Ascending aorta (tissue), 2 donors: ENCODE measurements at regions not wholly inside any gene's neighbourhood (a gene's known extent, or its start where the extent isn't known, plus 50 kb on each side); places are given as distances from the start of the nearest gene placed in this dataset.

ENCODE experiments used
- DNase-seq, 2 donors: peaks; one replicate each; pipeline ENCODE4 v3.0.0-alpha.2; 2019; ENCODE audit warnings: low spot score in 2 of 2
- H3K27ac ChIP-seq, 2 donors: fragments of 200-600 bp; sonication (generic); one replicate each; pipeline ENCODE4 v1.5.1; 2016 to 2017; ENCODE audit warnings: mild to moderate bottlenecking in 1 of 2
- H3K27me3 ChIP-seq: fragments of 200-600 bp; sonication (generic); one replicate; pipeline ENCODE4 v1.5.1; 2017
- H3K36me3 ChIP-seq, 2 donors: fragments of 200-600 bp; sonication (generic); one replicate each; pipeline ENCODE4 v1.5.1; 2016
- H3K4me1 ChIP-seq, 2 donors: fragments of 200-600 bp; sonication (generic); one replicate each; pipeline ENCODE4 v1.5.1; 2016 to 2017; ENCODE audit warnings: mild to moderate bottlenecking in 1 of 2
- H3K4me3 ChIP-seq, 2 donors: fragments of 200-600 bp; sonication (generic); one replicate each; pipeline ENCODE4 v1.5.1; 2016 to 2017; ENCODE audit warnings: mild to moderate bottlenecking in 1 of 2
- H3K9me3 ChIP-seq, 2 donors: fragments of 200-600 bp; sonication (generic); one replicate each; pipeline ENCODE4 v1.5.1; 2016
- intact Hi-C: fragments of 100-400 bp; cut with DNase I; formaldehyde crosslinking; loops from one replicate; pipeline ENCODE4 v1.15.1; 2023
- TF ChIP-seq, protein P1 (sequence below), 3 experiments: fragments of 200-600 bp in 2 of 3; fragments of 450-650 bp in 1 of 3; sonication (generic) in 2 of 3; IDR thresholded peaks; one replicate each; pipeline ENCODE4 v1.5.1; 2016 to 2019; ENCODE audit warnings: antibody characterized with exemption in 3 of 3, mild to moderate bottlenecking in 1 of 3, moderate library complexity in 1 of 3

GRCh38 chr3:124553178-124553577, 177.1 kb upstream of the UMPS start:
- no peaks in the 10 kb centered on the region for H3K9me3 ChIP-seq
- H3K27me3 ChIP-seq: no peaks in the 10 kb centered on the region
- DNase-seq: no peak
- intact Hi-C loops: loop anchor here (10.0 kb wide), 1 partner anchor 198 kb away; no protein-coding TSS in a partner anchor
- peaks cover 5 to 7% of the 10 kb centered on the region in 2 donors for H3K36me3 ChIP-seq
- H3K4me3 ChIP-seq: no peak overlapping the region
- TF ChIP-seq, protein P1, sequence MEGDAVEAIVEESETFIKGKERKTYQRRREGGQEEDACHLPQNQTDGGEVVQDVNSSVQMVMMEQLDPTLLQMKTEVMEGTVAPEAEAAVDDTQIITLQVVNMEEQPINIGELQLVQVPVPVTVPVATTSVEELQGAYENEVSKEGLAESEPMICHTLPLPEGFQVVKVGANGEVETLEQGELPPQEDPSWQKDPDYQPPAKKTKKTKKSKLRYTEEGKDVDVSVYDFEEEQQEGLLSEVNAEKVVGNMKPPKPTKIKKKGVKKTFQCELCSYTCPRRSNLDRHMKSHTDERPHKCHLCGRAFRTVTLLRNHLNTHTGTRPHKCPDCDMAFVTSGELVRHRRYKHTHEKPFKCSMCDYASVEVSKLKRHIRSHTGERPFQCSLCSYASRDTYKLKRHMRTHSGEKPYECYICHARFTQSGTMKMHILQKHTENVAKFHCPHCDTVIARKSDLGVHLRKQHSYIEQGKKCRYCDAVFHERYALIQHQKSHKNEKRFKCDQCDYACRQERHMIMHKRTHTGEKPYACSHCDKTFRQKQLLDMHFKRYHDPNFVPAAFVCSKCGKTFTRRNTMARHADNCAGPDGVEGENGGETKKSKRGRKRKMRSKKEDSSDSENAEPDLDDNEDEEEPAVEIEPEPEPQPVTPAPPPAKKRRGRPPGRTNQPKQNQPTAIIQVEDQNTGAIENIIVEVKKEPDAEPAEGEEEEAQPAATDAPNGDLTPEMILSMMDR (IDR thresholded peaks at IDR 0.05): no peak
- peaks cover 0 to 11% of the 10 kb centered on the region in 2 donors for H3K4me1 ChIP-seq
- no peak overlapping the region for H3K27ac ChIP-seq

DNA sequence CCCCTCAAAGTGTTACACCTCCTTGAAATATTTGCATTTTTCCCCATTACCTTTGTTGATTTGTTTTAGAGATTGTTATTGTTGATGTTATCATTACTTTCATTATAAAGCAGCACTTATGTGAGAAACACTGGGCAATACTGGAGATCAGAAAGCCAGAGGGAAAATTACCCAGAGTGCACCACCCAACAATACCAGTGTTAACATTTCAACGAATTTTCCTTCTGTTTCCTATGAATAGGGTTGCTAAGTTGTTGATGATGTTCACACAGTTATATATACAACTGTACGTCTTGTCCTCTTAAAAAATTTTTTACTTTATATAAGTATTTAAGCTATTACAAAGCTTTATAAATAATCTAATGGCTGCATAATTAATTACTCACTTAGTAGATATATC, 173.6 kb upstream of the UMPS start:
- TF ChIP-seq, protein P1 (IDR thresholded peaks at IDR 0.05): no peak
- intact Hi-C loops: loop anchor here (10.0 kb wide), 1 partner anchor 202 kb away; no protein-coding TSS in a partner anchor
- DNase-seq: no peak

DNA sequence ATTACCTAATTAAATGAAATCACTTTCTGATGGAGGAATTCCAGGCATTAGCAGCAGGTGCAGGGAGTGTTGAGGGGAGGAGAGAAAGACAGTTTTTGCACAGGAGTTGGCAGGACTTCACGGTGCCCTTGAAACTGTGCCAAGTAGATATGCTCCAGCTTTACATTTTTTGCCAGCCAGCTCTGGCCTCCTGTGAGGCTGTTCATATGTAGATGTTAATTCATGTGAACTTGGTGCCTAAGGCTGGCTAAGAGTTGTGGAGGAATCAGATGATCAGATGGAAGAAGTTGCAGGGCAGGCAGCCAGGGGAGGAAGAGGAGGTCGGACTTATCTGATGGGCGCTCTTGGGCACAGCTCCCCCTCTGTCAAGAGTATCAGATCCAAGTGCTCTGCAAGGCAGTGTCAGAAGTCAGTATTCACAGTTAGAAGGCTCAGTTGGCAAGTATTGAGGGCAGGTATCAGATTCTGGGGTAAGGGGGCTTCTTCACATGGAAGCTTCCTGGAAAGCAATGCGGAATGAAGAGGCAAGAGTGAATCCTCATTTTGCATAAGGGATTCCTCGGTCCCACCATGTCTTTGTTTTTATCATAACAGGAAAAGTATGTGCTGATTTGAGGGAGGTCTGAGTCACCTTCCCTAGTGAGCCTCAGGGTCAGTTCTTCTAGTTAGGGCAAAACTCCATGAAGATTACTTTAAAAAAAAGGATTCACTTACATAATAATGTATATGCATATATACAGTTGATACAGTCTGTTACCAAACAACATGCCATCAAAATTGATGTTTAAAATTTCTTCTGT, 172.6 kb upstream of the UMPS start:
- TF ChIP-seq, protein P1 (IDR thresholded peaks at IDR 0.05): no peak
- peak overlapping the region; percentile 27 to 56 for H3K27ac ChIP-seq
- DNase-seq: no peak
- H3K9me3 ChIP-seq: no peaks in the 10 kb centered on the region
- peaks cover 0 to 29% of the 10 kb centered on the region in 2 donors for H3K4me1 ChIP-seq
- no peak overlapping the region for H3K4me3 ChIP-seq
- H3K36me3 ChIP-seq: peaks cover under 1 to 4% of the 10 kb centered on the region in 2 donors
- intact Hi-C loops: loop anchor here (2.0 to 10.0 kb wide), 2 partner anchors 65 to 203 kb away; no protein-coding TSS in a partner anchor
- H3K27me3 ChIP-seq: no peaks in the 10 kb centered on the region

More for the DNA sequence above, 173.6 kb upstream of the UMPS start:
- Histone ChIP-seq H3K27ac (no peak overlapping the region), H3K4me3 (no peak overlapping the region), H3K27me3 (no peaks in the 10 kb centered on the region), H3K36me3 (peaks cover 0 to 4% of the 10 kb centered on the region in 2 donors), H3K9me3 (no peaks in the 10 kb centered on the region), H3K4me1 (peaks cover 0 to 29% of the 10 kb centered on the region in 2 donors)

DNA sequence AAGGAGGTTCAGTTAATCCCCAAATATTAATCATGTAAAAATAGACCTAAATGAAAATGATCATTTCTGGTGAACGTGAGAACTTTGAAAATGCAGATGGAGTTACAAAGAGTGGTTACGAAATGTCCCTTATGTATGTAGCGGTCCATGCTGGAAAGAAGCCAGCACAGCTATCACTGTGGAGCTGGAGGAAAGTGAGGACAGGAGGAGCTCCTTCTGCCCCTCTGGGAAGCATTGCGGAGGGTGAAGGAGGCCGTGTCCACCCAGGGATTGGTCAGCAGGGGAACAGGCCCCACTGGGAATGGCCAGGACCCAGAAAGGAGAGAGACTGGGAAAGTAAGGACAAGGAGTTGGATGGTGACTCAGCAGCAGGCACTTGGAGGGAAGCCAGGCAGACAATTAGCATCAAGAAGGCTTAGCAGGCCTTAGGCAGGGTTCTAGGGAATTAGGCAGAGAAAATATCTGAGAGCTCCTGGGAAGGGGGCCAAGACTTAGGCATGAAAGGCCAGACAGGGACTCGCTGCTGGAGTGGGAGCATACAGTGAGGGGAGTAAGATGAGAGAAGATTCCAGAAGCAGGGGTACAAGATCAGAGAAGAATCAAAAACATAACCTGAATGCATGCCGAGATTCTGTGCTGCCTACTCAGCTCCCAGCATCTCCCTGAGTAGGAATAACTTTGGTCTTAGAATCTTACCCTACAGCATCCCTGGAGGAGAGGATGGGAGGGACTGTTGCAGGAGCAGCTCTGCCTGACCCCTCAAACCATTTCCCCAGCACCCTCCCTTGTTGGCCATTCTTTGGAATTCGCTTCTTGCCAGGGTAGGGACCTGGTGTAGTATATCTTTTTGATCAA, 171.0 kb upstream of the UMPS start:
- H3K4me3 ChIP-seq: no peak overlapping the region
- H3K27ac ChIP-seq: peak overlapping the region; percentile 56 to 74
- intact Hi-C loops: loop anchor here (2.0 to 10.0 kb wide), 2 partner anchors 66 to 204 kb away; no protein-coding TSS in a partner anchor
- TF ChIP-seq, protein P1 (IDR thresholded peaks at IDR 0.05): no peak
- no peaks in the 10 kb centered on the region for H3K9me3 ChIP-seq
- peak; percentile 66 to 95 for DNase-seq
- H3K36me3 ChIP-seq: peaks cover 11 to 15% of the 10 kb centered on the region in 2 donors
- peaks cover 0 to 29% of the 10 kb centered on the region in 2 donors for H3K4me1 ChIP-seq
- no peaks in the 10 kb centered on the region for H3K27me3 ChIP-seq

DNA sequence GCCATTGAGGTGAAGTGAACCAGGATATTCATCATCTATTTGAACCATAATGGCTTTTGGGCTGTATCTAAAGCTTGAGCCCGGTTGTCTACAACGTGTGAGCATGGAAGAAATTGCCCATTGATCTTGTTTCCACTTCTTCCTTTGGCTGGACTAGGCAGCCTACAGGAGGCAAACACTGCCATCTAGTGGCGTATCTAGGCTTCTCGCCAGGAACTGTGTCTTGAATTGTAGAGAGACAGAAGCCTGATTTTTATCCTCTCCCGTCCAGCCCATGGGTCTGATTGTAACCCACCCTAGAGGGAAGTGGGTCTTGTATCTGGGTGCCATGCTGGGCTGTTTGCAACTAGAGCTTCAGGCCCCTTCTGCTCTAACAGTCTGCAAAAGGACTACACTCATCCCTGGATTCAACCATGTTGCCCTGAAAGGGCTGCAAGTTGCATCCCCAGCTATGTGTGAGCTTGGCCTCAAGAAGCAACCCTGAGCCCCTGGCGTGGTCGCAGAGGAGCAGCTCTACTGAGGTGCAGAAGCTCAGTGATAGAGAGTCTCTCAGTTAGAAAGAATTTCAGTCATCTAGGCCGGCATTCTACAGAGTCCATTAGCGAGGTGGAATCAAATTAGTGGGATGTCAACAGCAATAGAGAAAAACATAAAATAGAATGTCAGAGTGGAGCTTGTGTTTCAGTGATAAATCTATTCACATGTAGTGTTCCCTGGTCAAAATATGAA, 170.2 kb upstream of the UMPS start:
- intact Hi-C loops: loop anchor here (2.0 to 10.0 kb wide), 3 partner anchors 67 to 345 kb away; no protein-coding TSS in a partner anchor
- peak in 1 of 2 donors; percentile 81 for DNase-seq
- peaks cover 0 to 29% of the 10 kb centered on the region in 2 donors for H3K4me1 ChIP-seq

More for the DNA sequence above, 170.2 kb upstream of the UMPS start:
- TF ChIP-seq, protein P1 (IDR thresholded peaks at IDR 0.05): peak; percentile 64 to 81 (median 81)
- H3K27me3 ChIP-seq: no peaks in the 10 kb centered on the region
- no peaks in the 10 kb centered on the region for H3K9me3 ChIP-seq
- H3K27ac ChIP-seq: peak overlapping the region; percentile 56 to 74
- no peak overlapping the region for H3K4me3 ChIP-seq
- H3K36me3 ChIP-seq: peaks cover 14 to 15% of the 10 kb centered on the region in 2 donors
